GM21825 (cell line): ENCODE measurements at regions not wholly inside any gene's neighbourhood (a gene's known extent, or its start where the extent isn't known, plus 50 kb on each side); places are given as distances from the start of the nearest gene placed in this dataset.

Experiments used
- ATAC-seq: cut with Tn5 transposase; IDR thresholded peaks from one replicate; pipeline ENCODE4 v1.9.1; 2021; ENCODE audit warnings: mild to moderate bottlenecking, moderate library complexity; ENCODE audit not compliant: unreplicated experiment

GRCh38 chr1:175865041-175865766 lies 121.8 kb upstream of the TNR start:
- ATAC-seq: no peak

- no peak for ATAC-seq
These were observed 121.2 kb upstream of the TNR start for GRCh38 chr1:175864625-175865024.

- ATAC-seq: no peak
These were observed 120.8 kb upstream of the TNR start for GRCh38 chr1:175864183-175864582.

GRCh38 chr1:175863299-175864050 lies 120.1 kb upstream of the TNR start:
- no peak for ATAC-seq

GRCh38 chr1:175862408-175862807 lies 119.0 kb upstream of the TNR start:
- ATAC-seq: no peak

- ATAC-seq: no peak
These were observed 118.4 kb upstream of the TNR start for GRCh38 chr1:175861626-175862367.

GRCh38 chr1:175857756-175858155 lies 114.4 kb upstream of the TNR start:
- ATAC-seq: no peak

GRCh38 chr1:175853681-175854080 lies 110.3 kb upstream of the TNR start:
- no peak for ATAC-seq

GRCh38 chr1:175851749-175852148 lies 108.4 kb upstream of the TNR start:
- ATAC-seq: no peak

- no peak for ATAC-seq
These were observed 104.9 kb upstream of the TNR start for GRCh38 chr1:175848329-175848728.

GRCh38 chr1:175845985-175846384 lies 102.6 kb upstream of the TNR start:
- ATAC-seq: no peak

GRCh38 chr1:175845338-175845737 lies 101.9 kb upstream of the TNR start:
- ATAC-seq: no peak

- ATAC-seq: no peak
These were observed 101.5 kb upstream of the TNR start for GRCh38 chr1:175844877-175845276.

- no peak for ATAC-seq
These were observed 99.2 kb upstream of the TNR start for GRCh38 chr1:175842550-175842949.

- no peak for ATAC-seq
These were observed 98.4 kb upstream of the TNR start for GRCh38 chr1:175841738-175842187.

- ATAC-seq: no peak
These were observed 97.4 kb upstream of the TNR start for GRCh38 chr1:175840787-175841186.

GRCh38 chr1:175839779-175840669 lies 96.6 kb upstream of the TNR start:
- ATAC-seq: no peak

- ATAC-seq: no peak
These were observed 91.2 kb upstream of the TNR start for GRCh38 chr1:175834597-175834996.

- ATAC-seq: no peak
These were observed 90.6 kb upstream of the TNR start for GRCh38 chr1:175833951-175834350.

GRCh38 chr1:175833502-175833901 lies 90.1 kb upstream of the TNR start:
- no peak for ATAC-seq

GRCh38 chr1:175830500-175830899 lies 87.1 kb upstream of the TNR start:
- ATAC-seq: no peak
